HCT116 (cell line): ENCODE measurements at regions not wholly inside any gene's neighbourhood (a gene's known extent, or its start where the extent isn't known, plus 50 kb on each side); places are given as distances from the start of the nearest gene placed in this dataset.

Source experiments
- ATAC-seq: fragments of 200-7000 bp; cut with Tn5 transposase; 2 replicates; pipeline ENCODE4 v1.9.1; 2020; ENCODE audit warnings: mild to moderate bottlenecking, moderate library complexity
- BruUV-seq: library from RNA; stranded (reverse); fragments of 400-500 nt; replicated peaks from 2 replicates; lab custom pipeline; 2021; lab: Mats Ljungman, UMichigan
- CTCF ChIA-PET: fragments of 300-600 bp; sonication (Branson Sonifier 250); formaldehyde crosslinking; loops from one replicate; lab custom pipeline; 2021; ENCODE audit warnings: antibody characterized with exemption; lab: Charles Lee
- POLR2A ChIA-PET: fragments of 300-600, 350-600 bp; sonication (Branson Sonifier 250); formaldehyde crosslinking; loops from one replicate; lab custom pipeline; 2021; ENCODE audit warnings: antibody characterized with exemption; lab: Charles Lee
- RAD21 ChIA-PET, 2 experiments: fragments of 300-600 bp; sonication (Branson Sonifier 250); formaldehyde crosslinking; loops; one replicate each; lab custom pipeline; 2023; ENCODE audit warnings: low total read pairs in 2 of 2; ENCODE audit not compliant: uncharacterized antibody in 2 of 2, unreplicated experiment in 2 of 2, low non-redundant PET in 1 of 2; lab: Charles Lee
- DNase-seq: peaks from one replicate; pipeline ENCODE4 v3.0.0-alpha.2; 2010; ENCODE audit warnings: low read depth, low spot score
- H2AFZ ChIP-seq: fragments of 200-600 bp; shearing (Covaris generic), sonication (generic); 2 replicates; pipeline ENCODE4 v1.6.1; 2017; ENCODE audit warnings: low read depth, mixed run types, mixed read lengths, antibody characterized with exemption, low read length; ENCODE audit not compliant: poor library complexity, severe bottlenecking
- H3K27ac ChIP-seq: 2 replicates; pipeline ENCODE4 v1.5.1; 2012; ENCODE audit warnings: low read depth, low read length
- H3K27me3 ChIP-seq: fragments of 200-600 bp; sonication (generic); 2 replicates; pipeline ENCODE4 v1.6.1; 2016; ENCODE audit warnings: mixed run types, low read length, mixed read lengths; ENCODE audit not compliant: insufficient read depth
- H3K36me3 ChIP-seq, 2 experiments: fragments of 200-500 bp in 1 of 2; fragments of 200-600 bp in 1 of 2; sonication (Bioruptor generic) in 1 of 2; sonication (generic) in 1 of 2; 2 replicates each; pipeline versions ENCODE4 v1.5.1 to v1.6.1; 2014 to 2016; ENCODE audit warnings: low read length in 2 of 2, inconsistent platforms in 1 of 2, mixed read lengths in 1 of 2, mixed run types in 1 of 2; ENCODE audit not compliant: insufficient read depth in 2 of 2, control insufficient read depth in 1 of 2
- H3K4me1 ChIP-seq, 2 experiments: fragments of 200-600 bp in 1 of 2; sonication (generic) in 1 of 2; 2 replicates each; pipeline versions ENCODE4 v1.5.1 to v1.6.1; 2012 to 2017; ENCODE audit warnings: low read length in 2 of 2, inconsistent platforms in 1 of 2, mild to moderate bottlenecking in 1 of 2, mixed read lengths in 1 of 2, mixed run types in 1 of 2, moderate library complexity in 1 of 2; ENCODE audit not compliant: insufficient read depth in 2 of 2, control insufficient read depth in 1 of 2
- H3K4me2 ChIP-seq: fragments of 200-600 bp; sonication (generic); 2 replicates; pipeline ENCODE4 v1.6.1; 2017; ENCODE audit warnings: mixed run types, low read length, mixed read lengths
- H3K4me3 ChIP-seq, 2 experiments: fragments of 200-600 bp in 1 of 2; sonication (generic) in 1 of 2; replicated peaks in 1 of 2; 2 replicates each; pipeline ENCODE4 v1.5.1; 2011 to 2016; ENCODE audit warnings: low read length in 2 of 2, control low read depth in 1 of 2, low read depth in 1 of 2, mild to moderate bottlenecking in 1 of 2, mixed read lengths in 1 of 2, mixed run types in 1 of 2
- H3K79me2 ChIP-seq: fragments of 200-600 bp; sonication (generic); 2 replicates; pipeline ENCODE4 v1.6.1; 2017; ENCODE audit warnings: mild to moderate bottlenecking, mixed run types, low read length, moderate library complexity, mixed read lengths; ENCODE audit not compliant: insufficient read depth
- H3K9ac ChIP-seq: fragments of 200-600 bp; sonication (generic); 2 replicates; pipeline ENCODE4 v1.6.1; 2016; ENCODE audit warnings: low read length, mixed read lengths
- H3K9me2 ChIP-seq: fragments of 200-600 bp; sonication (generic), shearing (Covaris generic); 2 replicates; pipeline ENCODE4 v1.6.1; 2017; ENCODE audit warnings: mixed run types, mild to moderate bottlenecking, moderate library complexity; ENCODE audit not compliant: insufficient read depth
- H3K9me3 ChIP-seq, 2 experiments: fragments of 200-500 bp in 1 of 2; fragments of 200-600 bp in 1 of 2; sonication (Bioruptor generic) in 1 of 2; sonication (generic) in 1 of 2; 2 replicates each; pipeline ENCODE4 v1.6.1; 2014 to 2017; ENCODE audit warnings: low read length in 2 of 2, mixed read lengths in 2 of 2, inconsistent platforms in 1 of 2, low read depth in 1 of 2, mild to moderate bottlenecking in 1 of 2, mixed run types in 1 of 2, moderate library complexity in 1 of 2; ENCODE audit not compliant: control insufficient read depth in 1 of 2, insufficient read depth in 1 of 2
- H4K20me1 ChIP-seq: fragments of 200-600 bp; sonication (generic), shearing (Covaris generic); 2 replicates; pipeline ENCODE4 v1.6.1; 2017; ENCODE audit warnings: mixed run types, mild to moderate bottlenecking, moderate library complexity; ENCODE audit not compliant: insufficient read depth
- CBX3 ChIP-seq: IDR thresholded peaks from 2 replicates; pipeline ENCODE4 v1.6.1; 2012; ENCODE audit warnings: low read depth
- CTCF ChIP-seq, 3 experiments: fragments of 200-600 bp in 1 of 3; sonication (generic) in 1 of 3; IDR thresholded peaks in 2 of 3; conservative IDR thresholded peaks in 1 of 3; 2 replicates each; pipeline ENCODE4 v1.5.1; 2012 to 2017; ENCODE audit warnings: low read depth in 2 of 3, low read length in 2 of 3, antibody characterized with exemption in 1 of 3, borderline replicate concordance in 1 of 3, control low read depth in 1 of 3, mild to moderate bottlenecking in 1 of 3, mixed read lengths in 1 of 3, mixed run types in 1 of 3, moderate library complexity in 1 of 3; ENCODE audit not compliant: insufficient read depth in 1 of 3
- ELF1 ChIP-seq: IDR thresholded peaks from 2 replicates; pipeline ENCODE4 v1.6.1; 2012; ENCODE audit warnings: low read depth, borderline replicate concordance
- EZH2 ChIP-seq: fragments of 200-600 bp; sonication (generic); IDR thresholded peaks from 2 replicates; pipeline ENCODE4 v1.6.1; 2017; ENCODE audit warnings: antibody characterized with exemption, mixed run types
- EZH2phosphoT487 ChIP-seq: fragments of 200-600 bp; IDR thresholded peaks from 2 replicates; pipeline ENCODE4 v1.6.1; 2018; ENCODE audit warnings: antibody characterized with exemption, borderline replicate concordance
- JUND ChIP-seq: IDR thresholded peaks from 2 replicates; pipeline ENCODE4 v1.6.1; 2012
- MAX ChIP-seq: IDR thresholded peaks from 2 replicates; pipeline ENCODE4 v1.6.1; 2012
- POLR2AphosphoS5 ChIP-seq: IDR thresholded peaks from 2 replicates; pipeline ENCODE4 v1.6.1; 2011; ENCODE audit warnings: mild to moderate bottlenecking, low read depth, low read length, moderate library complexity
- RAD21 ChIP-seq: IDR thresholded peaks from 2 replicates; pipeline ENCODE4 v1.6.1; 2012; ENCODE audit warnings: low read depth, mild to moderate bottlenecking
- SRF ChIP-seq: IDR thresholded peaks from 2 replicates; pipeline ENCODE4 v1.6.1; 2012; ENCODE audit warnings: low read depth
- TCF7L2 ChIP-seq: IDR thresholded peaks from 2 replicates; pipeline ENCODE4 v1.7.0; 2011; ENCODE audit warnings: borderline replicate concordance, inconsistent platforms; ENCODE audit not compliant: insufficient read depth, insufficient read length; ENCODE audit errors: extremely low read depth
- YY1 ChIP-seq: IDR thresholded peaks from 2 replicates; pipeline ENCODE4 v1.6.1; 2011; ENCODE audit warnings: low read length, low read depth, moderate library complexity, mild to moderate bottlenecking; ENCODE audit not compliant: insufficient replicate concordance; ENCODE audit errors: extremely low read depth
- ZFX ChIP-seq: fragments of 450-650 bp; IDR thresholded peaks from 2 replicates; pipeline ENCODE4 v1.6.1; 2017
- ZNF274 ChIP-seq: fragments of 200-500 bp; sonication (Bioruptor generic); IDR thresholded peaks from 2 replicates; pipeline ENCODE4 v1.6.1; 2014; ENCODE audit warnings: mild to moderate bottlenecking, low read depth, low read length, inconsistent platforms
- intact Hi-C: fragments of 100-400 bp; cut with micrococcal nuclease; formaldehyde crosslinking; loops from 2 replicates; pipeline ENCODE4 v1.10.0; 2022

GRCh38 chr6:12585497-12585958 is 131.0 kb upstream of the PHACTR1 start (continued):
- TF ChIP-seq ZNF274 (no peak), MAX (no peak), SRF (no peak), JUND (no peak), RAD21 (no peak), CBX3 (no peak), YY1 (no peak), TCF7L2 (no peak), EZH2phosphoT487 (no peak), ZFX (no peak), ELF1 (no peak), POLR2AphosphoS5 (no peak), CTCF (IDR thresholded peaks at IDR 0.05 in 2 of 3, conservative IDR thresholded peaks at IDR 0.05 in 1 of 3; ENCODE audit: borderline replicate concordance in 1 of 3, insufficient read depth in 1 of 3, low read depth in 2 of 3, low read length in 2 of 3) (no peak)
- TF ChIP-seq, all 23 proteins: peak for 0

- no peak for ATAC-seq
- no peak overlapping the region for H3K4me3 ChIP-seq
- no peaks in the 10 kb centered on the region for H3K9me3 ChIP-seq
- no peaks in the 10 kb centered on the region for H4K20me1 ChIP-seq
- RAD21 ChIA-PET = no interaction called here
- no peak overlapping the region for H3K9ac ChIP-seq
- no peaks in the 10 kb centered on the region for H3K36me3 ChIP-seq
- intact Hi-C loops = no loop called here
- no peaks in the 10 kb centered on the region for H3K27me3 ChIP-seq
- no peak overlapping the region for H3K4me2 ChIP-seq
- H3K79me2 ChIP-seq = no peaks in the 10 kb centered on the region
- no TSS peak for BruUV-seq
- H3K4me1 ChIP-seq = no peaks in the 10 kb centered on the region
- POLR2A ChIA-PET = no interaction called here
- H3K27ac ChIP-seq = no peak overlapping the region
- CTCF ChIA-PET = no interaction called here
- no peak for DNase-seq
- H3K9me2 ChIP-seq = no peaks in the 10 kb centered on the region
- no peak overlapping the region for H2AFZ ChIP-seq
- TF ChIP-seq EZH2 = no peak
- TF ChIP-seq, all 23 proteins: peak for 0
Observed at GRCh38 chr6:12586721-12587480, 129.7 kb upstream of the PHACTR1 start.
